IMR-90 (cell line): ENCODE measurements at regions not wholly inside any gene's neighbourhood (a gene's known extent, or its start where the extent isn't known, plus 50 kb on each side); places are given as distances from the start of the nearest gene placed in this dataset.

Source experiments
- ATAC-seq: fragments of 200-7000 bp; cut with Tn5 transposase; 2 replicates; pipeline ENCODE4 v1.9.1; 2020; ENCODE audit warnings: low read depth, mild to moderate bottlenecking, moderate library complexity
- BruUV-seq: library from RNA; stranded (reverse); fragments of 400-500 nt; replicated peaks from 2 replicates; lab custom pipeline; 2021; lab: Mats Ljungman, UMichigan
- CTCF ChIA-PET: fragments of 300-600 bp; formaldehyde crosslinking; extraction: SDS; loops from one replicate; lab custom pipeline; 2021; ENCODE audit warnings: antibody characterized with exemption; lab: Yijun Ruan, JAX
- POLR2A ChIA-PET: fragments of 300-600 bp; sonication (Branson Sonifier 250); formaldehyde crosslinking; loops from one replicate; lab custom pipeline; 2022; ENCODE audit warnings: antibody characterized with exemption; ENCODE audit not compliant: unreplicated experiment; lab: Charles Lee
- DNase-seq: peaks from one replicate; pipeline ENCODE4 v3.0.0; 2013
- H2AFZ ChIP-seq: replicated peaks from 2 replicates; pipeline ENCODE3; 2013; ENCODE audit warnings: low read length, mild to moderate bottlenecking; ENCODE audit not compliant: poor library complexity
- H2AK5ac ChIP-seq: 2 replicates; pipeline ENCODE4 v1.6.1; 2013; ENCODE audit warnings: low read depth, low read length, inconsistent platforms
- H2AK9ac ChIP-seq: replicated peaks from 2 replicates; pipeline ENCODE3; 2013; ENCODE audit warnings: mild to moderate bottlenecking, low read depth, low read length, moderate library complexity; ENCODE audit not compliant: poor library complexity
- H2BK120ac ChIP-seq: 2 replicates; pipeline ENCODE4 v1.6.1; 2013; ENCODE audit warnings: low read depth, low read length, inconsistent platforms
- H2BK15ac ChIP-seq: 3 replicates; pipeline ENCODE4 v1.6.1; 2013; ENCODE audit warnings: low read depth, low read length, inconsistent platforms
- H2BK20ac ChIP-seq: 2 replicates; pipeline ENCODE4 v1.6.1; 2013; ENCODE audit warnings: low read depth, mild to moderate bottlenecking, inconsistent platforms, low read length, moderate library complexity
- H2BK5ac ChIP-seq: 2 replicates; pipeline ENCODE4 v1.6.1; 2013; ENCODE audit warnings: mild to moderate bottlenecking, low read depth, low read length, inconsistent platforms; ENCODE audit not compliant: poor library complexity, severe bottlenecking
- H3K14ac ChIP-seq: replicated peaks from 2 replicates; pipeline ENCODE4 v1.6.1; 2013; ENCODE audit warnings: low read depth, low read length, inconsistent platforms
- H3K18ac ChIP-seq: 2 replicates; pipeline ENCODE4 v1.6.1; 2013; ENCODE audit warnings: low read depth, low read length, control low read depth
- H3K23ac ChIP-seq: 2 replicates; pipeline ENCODE4 v1.6.1; 2013; ENCODE audit warnings: low read depth, low read length, inconsistent platforms
- H3K27ac ChIP-seq: 2 replicates; pipeline ENCODE4 v1.5.1; 2013; ENCODE audit warnings: mild to moderate bottlenecking, control low read depth, low read length; ENCODE audit not compliant: insufficient read depth
- H3K27me3 ChIP-seq: 2 replicates; pipeline ENCODE4 v1.6.1; 2013; ENCODE audit warnings: low read length; ENCODE audit not compliant: control insufficient read depth, insufficient read depth
- H3K36me3 ChIP-seq: 2 replicates; pipeline ENCODE4 v1.6.1; 2013; ENCODE audit warnings: low read length, mixed read lengths; ENCODE audit not compliant: control insufficient read depth, insufficient read depth
- H3K4ac ChIP-seq: 2 replicates; pipeline ENCODE4 v1.6.1; 2013; ENCODE audit warnings: low read depth, low read length, inconsistent platforms
- H3K4me1 ChIP-seq: 2 replicates; pipeline ENCODE4 v1.6.1; 2013; ENCODE audit warnings: low read length, mixed read lengths; ENCODE audit not compliant: control insufficient read depth, insufficient read depth
- H3K4me2 ChIP-seq: 2 replicates; pipeline ENCODE4 v1.6.1; 2013; ENCODE audit warnings: low read depth, mild to moderate bottlenecking, control low read depth, low read length, moderate library complexity
- H3K4me3 ChIP-seq: 2 replicates; pipeline ENCODE4 v1.5.1; 2013; ENCODE audit warnings: low read depth, mild to moderate bottlenecking, control low read depth, low read length, moderate library complexity; ENCODE audit not compliant: insufficient read depth
- H3K56ac ChIP-seq: 2 replicates; pipeline ENCODE4 v1.6.1; 2013; ENCODE audit warnings: low read length, inconsistent platforms; ENCODE audit not compliant: insufficient read depth; ENCODE audit errors: extremely low read depth
- H3K79me1 ChIP-seq, 2 experiments: 2 replicates each; pipeline ENCODE4 v1.6.1; 2013; ENCODE audit warnings: low read length in 2 of 2, inconsistent platforms in 1 of 2, low read depth in 1 of 2
- H3K9ac ChIP-seq: 2 replicates; pipeline ENCODE4 v1.6.1; 2013; ENCODE audit warnings: low read depth, low read length, control low read depth
- H3K9me1 ChIP-seq: 2 replicates; pipeline ENCODE4 v1.6.1; 2013; ENCODE audit warnings: low read length, inconsistent platforms; ENCODE audit not compliant: insufficient read depth
- H3K9me3 ChIP-seq: 2 replicates; pipeline ENCODE4 v1.6.1; 2013; ENCODE audit warnings: low read length; ENCODE audit not compliant: control insufficient read depth, insufficient read depth
- H4K20me1 ChIP-seq: 2 replicates; pipeline ENCODE4 v1.6.1; 2013; ENCODE audit warnings: low read length, inconsistent platforms; ENCODE audit not compliant: insufficient read depth
- H4K5ac ChIP-seq: 2 replicates; pipeline ENCODE4 v1.6.1; 2013; ENCODE audit warnings: mild to moderate bottlenecking, low read depth, low read length, control low read depth
- H4K8ac ChIP-seq, 2 experiments: 2 replicates each; pipeline ENCODE4 v1.6.1; 2013; ENCODE audit warnings: low read depth in 2 of 2, low read length in 2 of 2, control low read depth in 1 of 2, inconsistent platforms in 1 of 2
- H4K91ac ChIP-seq: 2 replicates; pipeline ENCODE4 v1.6.1; 2013; ENCODE audit warnings: low read depth, low read length, inconsistent platforms; ENCODE audit not compliant: insufficient read depth
- CEBPB ChIP-seq: IDR thresholded peaks from 2 replicates; pipeline ENCODE4 v1.6.1; 2012; ENCODE audit warnings: low read depth, low read length, improper control_type of control experiment
- MAZ ChIP-seq: IDR thresholded peaks from 2 replicates; pipeline ENCODE4 v1.6.1; 2012; ENCODE audit warnings: low read depth, mild to moderate bottlenecking, low read length, improper control_type of control experiment, moderate library complexity, borderline replicate concordance
- MXI1 ChIP-seq: IDR thresholded peaks from 2 replicates; pipeline ENCODE4 v1.6.1; 2012; ENCODE audit warnings: low read depth, mild to moderate bottlenecking, low read length, moderate library complexity, borderline replicate concordance
- POLR2A ChIP-seq: IDR thresholded peaks from 2 replicates; pipeline ENCODE4 v1.6.1; 2012; ENCODE audit warnings: mild to moderate bottlenecking, low read depth, low read length
- RCOR1 ChIP-seq: IDR thresholded peaks from 2 replicates; pipeline ENCODE4 v1.6.1; 2012; ENCODE audit warnings: mild to moderate bottlenecking, low read length, improper control_type of control experiment; ENCODE audit not compliant: insufficient replicate concordance
- USF2 ChIP-seq: fragments of 150-350 bp; IDR thresholded peaks from 2 replicates; pipeline ENCODE4 v1.6.1; 2017; ENCODE audit warnings: mild to moderate bottlenecking, antibody characterized with exemption, low read length, low read depth
- WGBS, 2 experiments: methylation state at CpG; one replicate each; pipeline versions ENCODE4 v1.1.5 to v1.1.7; 2013; ENCODE audit warnings: missing lambda C conversion rate in 2 of 2; ENCODE audit not compliant: insufficient read length in 1 of 2; ENCODE audit errors: extremely low coverage in 2 of 2; 5-methylcytosine and 5-hydroxymethylcytosine counted together
- dilution Hi-C: fragments of 300-500 bp; cut with HindIII; formaldehyde crosslinking; loops from one replicate; pipeline ENCODE4 v1.14.3; 2018; ENCODE audit warnings: low sequenced_read_pairs; ENCODE audit not compliant: unreplicated experiment
- in situ Hi-C: fragments of 300-500 bp; cut with MboI; formaldehyde crosslinking; loops from 3 replicates; pipeline ENCODE4 v1.14.3; 2019; ENCODE audit warnings: low sequenced_read_pairs, inconsistent platforms, mixed read lengths
- intact Hi-C: fragments of 100-400 bp; cut with micrococcal nuclease; formaldehyde crosslinking; loops from 2 replicates; pipeline ENCODE4 v1.10.0; 2022
- TF ChIP-seq, protein P1 (sequence below): fragments of 150-350 bp; IDR thresholded peaks from 2 replicates; pipeline ENCODE4 v1.6.1; 2016; ENCODE audit warnings: low read depth, mild to moderate bottlenecking, low read length, moderate library complexity, borderline replicate concordance

- Histone ChIP-seq H4K20me1 (no peaks in the 10 kb centered on the region), H2BK120ac (no peak overlapping the region), H4K8ac (no peak overlapping the region), H2AK5ac (no peak overlapping the region), H3K27me3 (no peaks in the 10 kb centered on the region), H3K18ac (no peak overlapping the region), H3K9me3 (no peaks in the 10 kb centered on the region; the same call in 1 of the 2 replicates), H2BK20ac (no peak overlapping the region), H3K9ac (no peak overlapping the region), H4K5ac (no peak overlapping the region), H4K91ac (no peak overlapping the region), H3K36me3 (no peaks in the 10 kb centered on the region), H3K4me1 (no peaks in the 10 kb centered on the region), H3K4me2 (no peak overlapping the region), H3K23ac (no peak overlapping the region), H3K79me1 (no peaks in the 10 kb centered on the region), H2BK5ac (no peak overlapping the region), H3K9me1 (no peaks in the 10 kb centered on the region), H3K14ac (no peak overlapping the region), H2AK9ac (no peak overlapping the region), H2AFZ (no peak overlapping the region), H3K4me3 (no peak overlapping the region), H3K27ac (no peak overlapping the region), H2BK15ac (no peak overlapping the region), H3K4ac (no peak overlapping the region), H3K56ac (no peak overlapping the region)
- ATAC-seq (no peak), DNase-seq (no peak)
- CTCF ChIA-PET = interaction anchor here (1.1 kb wide), 1 partner anchor 14 kb away, joined by 3 read pairs; no protein-coding TSS in a partner anchor
- BruUV-seq = no TSS peak
- WGBS, 2 experiments = no CpG with 5 or more reads among the region's 3 CpGs
- POLR2A ChIA-PET = no interaction called here
- TF ChIP-seq MAZ (no peak), MXI1 (no peak), USF2 (no peak), CEBPB (no peak), RCOR1 (no peak), POLR2A (no peak)
- TF ChIP-seq, protein P1, sequence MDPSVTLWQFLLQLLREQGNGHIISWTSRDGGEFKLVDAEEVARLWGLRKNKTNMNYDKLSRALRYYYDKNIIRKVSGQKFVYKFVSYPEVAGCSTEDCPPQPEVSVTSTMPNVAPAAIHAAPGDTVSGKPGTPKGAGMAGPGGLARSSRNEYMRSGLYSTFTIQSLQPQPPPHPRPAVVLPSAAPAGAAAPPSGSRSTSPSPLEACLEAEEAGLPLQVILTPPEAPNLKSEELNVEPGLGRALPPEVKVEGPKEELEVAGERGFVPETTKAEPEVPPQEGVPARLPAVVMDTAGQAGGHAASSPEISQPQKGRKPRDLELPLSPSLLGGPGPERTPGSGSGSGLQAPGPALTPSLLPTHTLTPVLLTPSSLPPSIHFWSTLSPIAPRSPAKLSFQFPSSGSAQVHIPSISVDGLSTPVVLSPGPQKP = no peak
- dilution Hi-C loops (no loop called here), intact Hi-C loops (no loop called here), in situ Hi-C loops (no loop called here)
Observed at GRCh38 chr18:38963943-38964660, 1398.5 kb upstream of the CELF4 start.
